HG03442 (cell line): ENCODE measurements at regions not wholly inside any gene's neighbourhood (a gene's known extent, or its start where the extent isn't known, plus 50 kb on each side); places are given as distances from the start of the nearest gene placed in this dataset.

Experiments
- ATAC-seq: cut with Tn5 transposase; IDR thresholded peaks from one replicate; pipeline ENCODE4 v1.9.1; 2021; ENCODE audit warnings: mild to moderate bottlenecking, moderate library complexity; ENCODE audit not compliant: unreplicated experiment

DNA sequence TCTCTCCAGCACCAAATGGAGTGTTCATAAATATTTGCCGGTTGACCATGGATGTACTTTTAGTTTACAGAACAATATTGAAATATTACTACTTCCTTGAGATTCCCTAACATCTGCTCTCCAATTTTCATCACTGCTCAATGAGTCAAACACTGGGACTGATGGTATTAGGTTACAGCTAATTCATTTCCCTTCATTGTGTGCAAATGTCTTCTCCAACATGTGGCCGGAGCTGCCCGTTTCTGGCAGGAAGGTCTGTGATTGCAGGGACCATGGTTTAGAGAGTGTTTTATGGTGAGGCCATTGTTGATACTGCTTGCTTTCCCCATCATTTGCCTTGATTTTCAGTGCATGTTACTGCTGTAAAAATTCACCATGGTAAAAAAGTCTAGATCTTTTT lies 209.3 kb downstream of the HS3ST3B1 start:
- ATAC-seq: no peak

DNA sequence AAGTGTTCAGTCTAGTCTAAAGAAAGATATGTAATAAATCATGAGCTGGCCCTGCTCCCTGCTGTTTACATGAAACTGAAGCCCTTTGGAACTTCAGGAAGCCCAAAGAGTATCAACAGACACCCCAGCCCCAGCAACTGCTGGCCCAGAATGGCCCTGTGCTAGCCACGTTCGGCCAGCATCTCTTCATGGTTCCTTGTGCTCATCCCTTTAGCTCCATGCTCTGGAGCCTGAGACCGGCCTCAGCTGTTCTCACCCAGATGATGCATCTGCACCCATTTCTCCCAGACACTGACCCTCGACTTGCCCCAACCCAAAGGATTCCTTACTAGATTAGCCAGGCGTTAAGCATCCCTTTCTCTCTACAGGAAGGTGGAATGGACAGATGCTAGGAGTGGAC lies 207.3 kb downstream of the HS3ST3B1 start:
- no peak for ATAC-seq

DNA sequence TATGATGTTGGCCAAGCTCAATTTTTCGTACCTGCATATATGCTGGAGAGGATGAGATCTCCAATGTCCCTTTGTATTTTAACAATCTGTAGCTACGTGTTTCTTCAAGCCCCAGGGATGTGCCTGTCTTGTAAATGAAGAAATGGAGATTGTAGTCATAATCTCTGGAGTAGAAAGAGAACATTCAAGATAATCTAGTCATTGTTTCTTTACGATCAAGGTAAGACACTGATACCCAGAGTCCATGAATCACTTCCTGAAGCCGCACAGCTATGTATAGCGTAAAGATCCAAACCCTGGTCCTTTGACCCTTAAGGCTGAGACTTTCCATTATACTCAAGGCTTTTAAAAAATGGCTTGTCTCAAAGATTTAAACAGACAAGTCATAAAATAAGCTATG lies 205.5 kb downstream of the HS3ST3B1 start:
- ATAC-seq: no peak

DNA sequence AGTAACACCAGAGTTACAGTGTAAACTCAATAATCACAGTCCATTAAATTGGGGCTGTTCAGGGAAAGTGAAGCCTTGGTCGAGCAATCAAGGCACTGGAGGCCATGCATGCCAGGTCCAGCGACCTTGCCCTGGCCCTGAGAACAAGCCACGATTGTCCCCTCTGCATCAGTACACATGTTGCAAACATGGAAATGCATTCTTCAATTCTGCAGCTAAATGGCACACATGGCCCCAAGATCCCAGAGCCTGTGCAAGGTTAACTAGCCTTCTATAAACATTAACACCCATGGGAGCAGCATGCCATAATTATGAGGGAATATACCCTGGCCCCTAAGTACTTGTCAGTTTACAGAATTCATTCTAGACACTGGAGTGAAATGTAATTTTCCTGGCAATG lies 204.7 kb downstream of the HS3ST3B1 start:
- no peak for ATAC-seq

DNA sequence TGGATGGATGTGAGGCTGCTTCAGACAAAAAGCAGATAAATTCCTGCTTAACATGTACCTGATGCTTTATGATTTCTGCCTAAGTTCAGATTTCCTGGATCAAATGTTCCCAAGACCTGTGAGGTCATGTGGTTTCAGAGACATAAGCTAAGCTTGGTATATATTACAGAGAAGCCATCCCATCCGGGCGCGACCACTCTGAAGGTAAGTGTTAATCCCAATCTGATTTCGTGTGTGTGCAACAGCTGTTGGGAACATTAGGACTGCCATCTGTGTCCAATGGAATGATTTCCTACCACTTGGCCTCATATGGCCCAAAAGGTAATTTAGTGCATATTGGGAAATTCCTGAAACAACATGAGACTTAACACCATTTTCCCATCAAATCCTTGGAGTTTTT lies 199.1 kb downstream of the HS3ST3B1 start:
- ATAC-seq: no peak

DNA sequence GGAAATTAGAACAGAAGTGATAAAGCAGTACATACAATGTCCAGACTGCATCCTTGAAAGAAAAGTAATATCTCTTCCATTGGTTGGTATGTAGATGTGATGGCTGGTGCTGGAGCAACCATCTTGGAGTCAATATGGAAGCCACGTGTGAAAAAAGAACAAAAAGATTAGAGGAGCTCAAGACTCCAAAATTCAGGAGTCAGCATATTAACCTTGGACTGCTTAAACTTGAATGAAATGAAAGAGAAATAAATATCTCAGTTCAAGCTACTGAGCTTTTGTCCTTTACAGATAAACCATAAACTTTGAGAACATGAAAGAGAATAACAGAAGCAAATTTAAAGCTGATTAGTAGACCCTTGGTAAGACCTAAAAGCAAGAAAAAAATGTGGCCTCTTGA lies 197.9 kb downstream of the HS3ST3B1 start:
- no peak for ATAC-seq

DNA sequence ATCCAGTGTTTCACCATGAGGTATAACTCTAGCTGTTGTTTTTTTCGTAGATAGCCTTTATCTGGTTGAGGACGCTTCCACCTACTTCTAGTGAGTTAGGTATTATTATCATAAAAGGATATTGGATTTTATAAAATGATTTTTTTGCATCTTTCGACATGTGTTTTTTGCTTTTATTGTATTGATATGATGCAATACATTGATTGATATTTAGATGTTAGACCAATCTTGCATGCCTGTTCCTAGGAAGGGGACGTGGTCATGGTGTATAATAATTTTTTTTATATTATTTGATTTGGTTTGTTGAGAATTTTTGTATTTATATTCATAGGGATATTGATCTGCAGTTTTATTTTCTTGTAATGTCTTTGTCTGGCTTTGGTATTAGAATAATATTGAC lies 193.3 kb downstream of the HS3ST3B1 start:
- no peak for ATAC-seq

DNA sequence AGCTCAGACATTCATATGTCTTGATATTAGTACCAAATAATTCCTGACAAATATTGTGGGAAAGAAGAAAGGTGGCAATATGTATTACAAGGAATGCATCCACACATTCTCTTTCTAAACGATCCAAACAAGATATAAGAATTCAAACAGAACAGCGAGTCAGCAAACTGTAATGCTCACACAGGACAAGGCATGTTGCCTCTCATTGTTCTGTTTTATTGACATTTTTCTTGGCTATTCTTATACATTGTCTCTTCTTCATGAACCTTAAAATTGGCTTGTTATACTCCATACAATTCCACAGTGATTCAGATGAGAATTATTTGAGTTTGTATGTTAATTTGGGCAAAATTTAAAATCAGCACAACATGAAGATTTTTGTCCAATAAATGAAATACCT lies 189.1 kb downstream of the HS3ST3B1 start:
- no peak for ATAC-seq

DNA sequence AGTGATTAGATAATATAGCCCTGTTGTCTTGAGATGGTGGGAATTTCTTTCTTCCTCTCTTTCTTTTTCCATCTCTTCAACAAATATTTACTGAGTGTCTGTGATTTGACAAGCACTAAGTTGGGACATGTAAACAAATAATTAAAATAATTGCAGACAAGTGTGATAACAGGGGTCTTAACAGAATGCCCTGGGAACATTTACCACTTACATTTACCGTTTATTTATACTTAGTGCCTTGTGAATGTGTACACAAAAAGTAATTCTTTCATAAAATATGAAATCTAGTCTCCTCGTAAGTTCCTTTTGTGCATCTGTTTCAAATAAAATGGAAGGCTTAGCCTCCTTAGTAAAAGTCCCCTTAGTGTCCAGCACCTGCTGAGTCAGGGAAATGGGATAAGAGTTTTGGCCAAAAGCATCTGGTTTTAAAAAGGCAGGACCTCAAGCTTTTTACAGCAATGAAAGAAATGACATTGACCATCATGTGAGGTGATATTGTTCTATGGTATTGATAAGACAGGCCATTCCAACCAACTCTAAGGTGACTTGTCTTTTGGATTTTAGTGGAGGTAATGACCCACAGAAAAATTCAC lies 188.2 kb downstream of the HS3ST3B1 start:
- no peak for ATAC-seq

DNA sequence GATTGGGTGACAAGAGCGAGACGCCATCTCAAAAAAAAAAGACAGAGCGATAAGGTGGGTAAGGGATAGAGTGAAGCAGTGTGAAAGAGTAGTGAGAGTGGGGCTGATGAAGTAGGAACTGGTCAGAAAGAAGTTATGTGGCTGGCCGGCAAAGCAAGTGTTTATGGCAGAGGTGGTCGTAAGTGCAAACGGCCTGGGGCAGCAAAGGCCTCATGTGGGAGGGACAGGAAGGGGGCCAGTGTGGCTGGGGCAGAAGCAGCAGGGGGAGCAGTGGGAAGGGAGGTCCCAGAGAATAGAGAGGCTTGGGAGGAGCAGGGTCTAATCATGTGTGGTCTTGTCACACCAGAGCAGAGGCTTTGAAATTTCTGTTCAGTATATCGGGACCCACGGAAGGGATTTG lies 186.2 kb downstream of the HS3ST3B1 start:
- no peak for ATAC-seq

DNA sequence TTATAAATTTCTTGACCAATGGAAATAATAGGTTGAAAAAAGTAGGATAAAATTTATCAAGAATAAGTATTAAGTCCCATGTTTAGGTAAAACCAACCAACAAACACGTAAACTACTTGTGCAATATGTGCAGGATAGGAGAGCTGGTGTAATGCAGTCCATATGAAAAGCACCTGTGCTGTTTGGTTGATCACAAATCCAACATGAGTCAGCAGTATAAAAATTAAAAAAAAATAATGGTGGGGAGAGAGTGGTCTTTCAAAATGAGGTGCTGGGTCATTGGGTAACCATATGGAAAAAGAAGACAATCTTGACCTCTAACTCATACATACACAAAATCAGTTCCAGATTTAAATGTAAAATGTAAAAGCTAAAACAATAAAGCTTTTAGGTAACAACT lies 181.8 kb downstream of the HS3ST3B1 start:
- ATAC-seq: no peak

DNA sequence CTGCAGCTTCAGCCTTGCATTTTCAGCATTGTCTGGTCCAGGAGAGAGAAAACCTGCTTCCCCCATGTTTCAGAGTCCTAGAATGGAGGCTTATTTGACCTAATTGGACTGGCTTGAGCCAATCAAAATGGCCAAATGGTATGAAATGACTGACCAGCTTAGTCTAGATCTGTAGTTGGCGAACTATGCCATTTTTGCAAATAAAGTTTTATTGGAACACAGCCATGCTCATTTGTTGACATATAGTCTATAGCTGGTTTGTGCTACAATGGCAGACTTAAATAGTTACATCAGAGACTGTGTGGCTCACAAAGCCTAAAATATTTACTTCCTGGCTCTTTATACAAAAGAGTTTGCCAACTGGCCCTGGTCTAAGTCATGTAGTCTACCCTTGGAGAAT lies 180.8 kb downstream of the HS3ST3B1 start:
- no peak for ATAC-seq

DNA sequence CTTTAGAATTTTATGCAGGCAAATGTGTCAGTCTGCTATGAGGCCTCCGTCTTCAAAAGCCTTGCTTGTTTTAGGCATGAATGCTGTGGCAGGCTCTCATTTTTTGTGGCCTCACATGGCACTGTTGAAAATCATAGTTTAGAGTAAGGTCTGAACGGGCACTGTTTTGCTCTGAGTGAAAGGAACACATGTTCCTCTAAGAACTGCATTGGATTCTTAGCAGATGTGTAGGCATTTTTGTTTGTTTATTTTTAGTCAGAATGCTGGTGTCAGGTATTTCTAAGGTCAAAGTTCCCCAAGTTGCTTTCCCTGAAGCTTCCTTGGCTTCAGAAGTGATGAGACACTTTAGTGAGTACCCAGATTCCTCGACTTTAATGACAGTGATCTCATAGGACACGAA lies 173.7 kb downstream of the HS3ST3B1 start:
- ATAC-seq: no peak

DNA sequence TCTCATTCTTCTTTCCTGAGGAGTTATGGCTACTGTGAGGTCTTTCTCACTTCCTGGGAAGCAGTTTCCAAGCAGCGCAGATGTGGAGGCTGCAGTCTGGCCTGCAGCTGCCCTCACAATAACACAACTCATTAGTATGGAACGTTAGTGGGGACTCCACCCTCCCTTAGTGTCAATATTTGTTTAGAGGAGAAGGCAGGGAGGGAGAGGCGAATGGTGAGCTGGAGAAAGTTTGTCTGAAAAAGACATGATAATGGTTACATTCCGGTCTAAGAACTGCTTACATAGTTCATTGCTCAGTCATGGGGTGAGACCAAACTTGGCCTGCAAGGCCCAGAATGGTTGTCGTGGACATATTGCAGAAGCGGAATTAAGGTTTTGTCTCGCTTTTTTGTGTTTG lies 170.2 kb downstream of the HS3ST3B1 start:
- ATAC-seq: no peak

DNA sequence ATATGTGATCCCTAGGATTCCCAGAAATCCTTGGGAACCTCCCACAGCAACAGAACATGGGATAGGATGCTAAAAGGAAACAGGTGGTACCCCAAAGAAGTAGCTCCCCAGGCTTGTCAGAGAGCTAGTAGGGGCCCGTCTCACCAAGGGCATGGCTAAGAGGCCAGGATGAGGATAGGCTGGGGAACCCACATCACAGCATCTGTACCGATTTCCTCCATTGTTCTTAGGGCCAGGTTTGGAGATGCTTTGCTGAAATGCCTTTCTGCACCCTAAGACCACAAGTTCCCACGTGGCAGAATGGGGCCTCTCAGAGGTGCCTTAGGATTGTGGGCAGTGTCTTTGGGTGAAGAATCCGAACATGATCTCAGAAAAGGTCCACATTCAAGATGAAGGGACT lies 169.5 kb downstream of the HS3ST3B1 start:
- ATAC-seq: no peak

DNA sequence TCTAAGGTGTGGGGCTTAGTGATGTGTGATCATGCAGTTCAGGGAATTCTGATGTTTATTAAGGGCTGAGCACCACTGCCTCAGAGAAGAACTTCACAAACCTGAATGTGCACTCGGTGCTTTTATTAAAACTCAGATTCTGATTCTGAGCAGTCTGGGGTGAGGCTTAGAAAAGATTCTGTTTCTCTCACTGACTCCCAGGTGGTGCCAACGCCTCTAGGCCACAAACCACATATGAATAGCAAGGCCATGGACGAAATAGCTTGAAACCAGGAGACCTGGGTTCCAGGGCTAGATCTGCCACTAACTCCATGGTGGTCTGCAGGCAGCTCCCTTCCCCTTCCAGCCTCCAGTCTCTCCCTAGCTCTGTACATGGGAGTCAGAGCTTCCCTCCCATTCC lies 169.1 kb downstream of the HS3ST3B1 start:
- no peak for ATAC-seq

DNA sequence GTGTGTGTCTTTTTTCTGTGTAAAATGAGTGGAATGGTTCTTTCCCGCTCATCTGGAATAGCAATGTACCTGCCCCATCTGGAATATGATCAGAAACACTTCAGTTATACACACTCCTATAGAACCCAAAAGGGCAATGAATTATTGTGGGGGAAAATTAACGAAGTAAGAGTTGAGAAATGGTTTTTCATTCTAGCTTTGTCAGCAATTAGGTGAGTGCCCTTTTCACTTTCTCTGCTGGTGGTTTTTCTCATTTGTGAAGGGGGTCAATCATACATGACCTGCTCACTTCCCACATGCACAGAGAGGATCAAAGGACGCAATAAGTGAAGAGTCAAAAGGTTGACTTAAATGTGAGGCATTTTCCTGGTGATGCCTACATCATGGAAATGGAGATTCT lies 168.0 kb downstream of the HS3ST3B1 start:
- ATAC-seq: no peak

DNA sequence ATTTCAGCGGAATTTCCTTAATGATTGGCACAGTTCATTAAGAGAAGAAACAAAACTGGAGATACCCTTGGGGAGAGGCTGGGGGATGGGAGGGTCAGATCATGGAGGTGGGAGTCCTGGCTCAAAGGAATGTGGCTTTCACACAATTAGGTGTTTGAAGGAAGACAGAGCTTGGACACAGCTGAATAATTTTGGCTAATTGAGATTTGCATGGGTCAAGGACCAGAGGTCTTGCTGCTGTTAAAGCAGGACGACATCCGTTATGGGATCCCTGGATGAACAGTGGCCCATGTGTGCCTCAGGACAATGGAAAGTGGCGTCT lies 160.3 kb downstream of the HS3ST3B1 start:
- no peak for ATAC-seq

DNA sequence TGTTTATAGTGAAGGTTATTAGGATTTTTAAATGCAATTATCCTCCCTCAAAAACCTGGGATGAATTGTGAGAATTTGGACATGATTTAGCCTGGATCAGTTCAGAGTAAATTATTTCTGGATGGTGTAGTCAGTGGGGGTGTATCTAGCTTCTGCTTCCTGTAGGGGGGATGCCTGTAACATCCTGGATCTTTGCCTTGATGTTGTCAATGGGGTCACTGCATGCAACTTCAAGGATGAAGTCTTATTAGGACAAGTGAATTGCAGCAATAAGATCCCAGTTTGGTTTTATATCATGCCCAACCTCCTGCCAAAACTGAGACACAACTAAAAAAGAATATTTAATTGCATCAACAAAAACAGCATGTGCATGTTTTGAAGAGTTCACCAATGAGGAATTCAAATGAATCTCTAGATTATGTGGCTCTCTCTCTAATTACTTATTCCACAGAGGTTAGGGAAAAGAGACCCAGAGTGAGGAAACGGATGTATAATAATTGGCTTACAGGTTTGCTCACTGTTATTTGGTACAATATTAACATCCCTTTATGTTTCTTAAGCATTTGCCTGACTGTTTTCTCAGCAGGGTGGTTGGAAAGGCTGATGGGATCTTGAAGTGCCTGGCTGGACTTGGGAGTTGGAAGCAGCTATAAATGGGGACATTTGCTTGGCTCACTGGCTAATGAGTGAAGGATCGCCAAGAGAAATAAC lies 159.8 kb downstream of the HS3ST3B1 start:
- ATAC-seq: no peak

DNA sequence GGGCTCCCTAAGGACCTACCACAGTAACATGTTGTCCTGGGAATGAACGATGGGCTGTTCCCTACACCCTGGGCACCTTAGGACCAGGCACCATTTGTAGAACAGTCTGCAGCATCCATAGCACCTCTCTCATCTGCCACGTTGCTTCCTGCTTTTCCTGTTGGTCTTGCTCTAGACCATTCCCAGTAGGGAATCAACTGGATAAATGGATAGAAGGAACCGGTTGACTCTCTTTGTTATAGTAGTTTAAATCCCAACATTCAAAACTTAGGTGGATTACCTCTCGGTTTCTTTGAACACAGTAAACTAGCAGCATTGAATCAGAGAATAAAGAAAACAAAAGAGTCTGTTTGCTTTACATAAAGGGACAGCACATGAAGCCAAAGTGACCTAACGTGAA lies 159.1 kb downstream of the HS3ST3B1 start:
- ATAC-seq: no peak

DNA sequence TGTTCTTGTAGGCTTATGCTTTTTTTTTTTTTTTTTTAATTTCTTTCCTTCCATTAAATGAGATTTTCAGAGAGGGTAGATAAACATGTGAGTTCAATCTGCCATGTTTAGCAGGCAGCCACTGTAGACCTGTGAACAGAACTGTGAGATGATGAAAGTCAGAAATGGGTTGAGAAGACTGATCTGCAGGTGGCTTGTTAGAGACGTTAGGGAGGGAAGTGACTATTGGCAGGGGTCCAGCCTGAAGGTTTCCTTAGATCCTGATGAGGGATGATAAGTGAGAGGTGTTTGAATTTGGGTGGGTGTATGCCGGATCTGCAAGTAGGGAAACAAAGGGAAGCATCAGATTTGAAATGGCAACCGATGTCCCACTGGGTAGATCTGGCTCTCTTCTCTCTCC lies 157.8 kb downstream of the HS3ST3B1 start:
- ATAC-seq: no peak

DNA sequence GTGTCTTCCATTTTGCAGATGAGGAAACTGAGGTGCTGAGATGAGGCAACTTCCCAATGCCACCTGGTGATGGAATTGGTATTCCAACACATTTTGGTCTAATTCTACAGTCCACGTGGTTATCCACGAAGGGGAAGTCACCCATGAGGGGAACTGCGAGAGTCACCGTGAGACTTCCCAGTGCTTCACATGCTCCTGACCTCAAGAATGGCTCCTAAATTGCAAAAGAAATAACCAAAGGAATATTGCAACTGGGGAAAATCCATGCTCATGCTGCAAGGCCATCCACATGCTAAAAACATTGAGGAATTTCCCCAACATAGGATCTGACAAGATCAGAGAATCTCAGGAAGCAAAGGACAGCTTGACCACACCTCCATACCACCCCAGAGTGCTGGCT lies 153.9 kb downstream of the HS3ST3B1 start:
- no peak for ATAC-seq

DNA sequence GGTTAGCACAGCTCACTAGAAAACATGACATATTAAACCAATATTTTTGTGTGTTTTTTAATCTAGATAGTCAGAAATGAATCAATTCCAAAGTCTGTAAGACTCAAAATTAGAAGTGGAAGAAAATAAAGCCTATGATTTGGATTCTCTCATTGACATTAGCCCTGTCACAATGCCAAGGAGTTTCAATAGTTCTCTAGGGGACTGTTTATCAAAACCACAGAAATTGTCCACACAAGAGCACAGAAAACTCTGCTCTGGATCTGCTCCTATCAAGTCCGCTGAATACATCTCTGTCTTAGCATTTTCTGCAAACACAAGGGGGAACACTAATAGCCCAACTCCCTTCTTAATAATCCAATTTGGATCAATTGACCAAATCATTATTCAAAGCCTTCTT lies 152.0 kb downstream of the HS3ST3B1 start:
- no peak for ATAC-seq
